ENCODE measurements at regions not wholly inside any gene's neighbourhood (a gene's known extent, or its start where the extent isn't known, plus 50 kb on each side); places are given as distances from the start of the nearest gene placed in this dataset.

GRCh38 chr5:7185742-7186141 lies 210.2 kb upstream of the ADCY2 start:
- ATAC-seq = no peak
- TF ChIP-seq PATZ1 (CRISPR knock-in tag; IDR thresholded peaks at IDR 0.05; ENCODE audit: borderline replicate concordance) (no peak), ESRRG (CRISPR knock-in tag; IDR thresholded peaks at IDR 0.05) (no peak), CSDC2 (CRISPR knock-in tag; IDR thresholded peaks at IDR 0.05) (no peak), ZC3H10 (CRISPR knock-in tag; IDR thresholded peaks at IDR 0.05) (no peak), TCF4 (CRISPR knock-in tag; IDR thresholded peaks at IDR 0.05; ENCODE audit: borderline replicate concordance) (no peak), ZFP3 (CRISPR knock-in tag; IDR thresholded peaks at IDR 0.05) (no peak), TOX (CRISPR knock-in tag; IDR thresholded peaks at IDR 0.05; ENCODE audit: borderline replicate concordance) (no peak), ARNTL (CRISPR knock-in tag; IDR thresholded peaks at IDR 0.05; ENCODE audit: borderline replicate concordance, low read depth) (no peak), GLIS3 (CRISPR knock-in tag; IDR thresholded peaks at IDR 0.05) (no peak), ISL1 (CRISPR knock-in tag; IDR thresholded peaks at IDR 0.05) (no peak)

- ATAC-seq = no peak
- TF ChIP-seq ZC3H10 (CRISPR knock-in tag; IDR thresholded peaks at IDR 0.05) = no peak
- TF ChIP-seq CSDC2 (CRISPR knock-in tag; IDR thresholded peaks at IDR 0.05) = no peak
- TF ChIP-seq ZNF70 (CRISPR knock-in tag; IDR thresholded peaks at IDR 0.05) = no peak
- no peak for TF ChIP-seq ZFP3 (CRISPR knock-in tag; IDR thresholded peaks at IDR 0.05)
- no peak for TF ChIP-seq BACH2 (CRISPR knock-in tag; IDR thresholded peaks at IDR 0.05; ENCODE audit: borderline replicate concordance)
- no peak for TF ChIP-seq CSRNP3 (CRISPR knock-in tag; IDR thresholded peaks at IDR 0.05)
- no peak for TF ChIP-seq ESRRG (CRISPR knock-in tag; IDR thresholded peaks at IDR 0.05)
- TF ChIP-seq ISL1 (CRISPR knock-in tag; IDR thresholded peaks at IDR 0.05) = no peak
These were observed 209.1 kb upstream of the ADCY2 start for GRCh38 chr5:7186818-7187217.

GRCh38 chr5:7190712-7191250 lies 205.2 kb upstream of the ADCY2 start:
- no peak for ATAC-seq
- no peak for TF ChIP-seq OSR1 (CRISPR knock-in tag; IDR thresholded peaks at IDR 0.05)
- no peak for TF ChIP-seq CREB5 (CRISPR knock-in tag; IDR thresholded peaks at IDR 0.05; ENCODE audit: low read depth)
- TF ChIP-seq TOX (CRISPR knock-in tag; IDR thresholded peaks at IDR 0.05; ENCODE audit: borderline replicate concordance) = no peak
- TF ChIP-seq ARNTL (CRISPR knock-in tag; IDR thresholded peaks at IDR 0.05; ENCODE audit: borderline replicate concordance, low read depth) = no peak
- TF ChIP-seq ZNF70 (CRISPR knock-in tag; IDR thresholded peaks at IDR 0.05) = no peak
- no peak for TF ChIP-seq PATZ1 (CRISPR knock-in tag; IDR thresholded peaks at IDR 0.05; ENCODE audit: borderline replicate concordance)
- no peak for TF ChIP-seq TCF4 (CRISPR knock-in tag; IDR thresholded peaks at IDR 0.05; ENCODE audit: borderline replicate concordance)
- TF ChIP-seq ZFP30 (CRISPR knock-in tag; IDR thresholded peaks at IDR 0.05) = no peak

- TF ChIP-seq ZNF70 (CRISPR knock-in tag; IDR thresholded peaks at IDR 0.05) (no peak), ISL1 (CRISPR knock-in tag; IDR thresholded peaks at IDR 0.05) (no peak), ZFP30 (CRISPR knock-in tag; IDR thresholded peaks at IDR 0.05) (no peak), TOX (CRISPR knock-in tag; IDR thresholded peaks at IDR 0.05; ENCODE audit: borderline replicate concordance) (no peak), ZNF565 (CRISPR knock-in tag; conservative IDR thresholded peaks at IDR 0.05; ENCODE audit: low read depth) (no peak), BACH2 (CRISPR knock-in tag; IDR thresholded peaks at IDR 0.05; ENCODE audit: borderline replicate concordance) (no peak), TSHZ2 (CRISPR knock-in tag; IDR thresholded peaks at IDR 0.05) (no peak), ARNTL (CRISPR knock-in tag; IDR thresholded peaks at IDR 0.05; ENCODE audit: borderline replicate concordance, low read depth) (no peak)
- ATAC-seq = no peak
These were observed 203.9 kb upstream of the ADCY2 start for GRCh38 chr5:7192016-7192415.
